HS-27A (cell line): ENCODE measurements at regions not wholly inside any gene's neighbourhood (a gene's known extent, or its start where the extent isn't known, plus 50 kb on each side); places are given as distances from the start of the nearest gene placed in this dataset.

Experiments used
- DNase-seq: peaks from one replicate; pipeline ENCODE4 v3.0.0-alpha.2; 2012; ENCODE audit warnings: low read depth, missing footprints

DNA sequence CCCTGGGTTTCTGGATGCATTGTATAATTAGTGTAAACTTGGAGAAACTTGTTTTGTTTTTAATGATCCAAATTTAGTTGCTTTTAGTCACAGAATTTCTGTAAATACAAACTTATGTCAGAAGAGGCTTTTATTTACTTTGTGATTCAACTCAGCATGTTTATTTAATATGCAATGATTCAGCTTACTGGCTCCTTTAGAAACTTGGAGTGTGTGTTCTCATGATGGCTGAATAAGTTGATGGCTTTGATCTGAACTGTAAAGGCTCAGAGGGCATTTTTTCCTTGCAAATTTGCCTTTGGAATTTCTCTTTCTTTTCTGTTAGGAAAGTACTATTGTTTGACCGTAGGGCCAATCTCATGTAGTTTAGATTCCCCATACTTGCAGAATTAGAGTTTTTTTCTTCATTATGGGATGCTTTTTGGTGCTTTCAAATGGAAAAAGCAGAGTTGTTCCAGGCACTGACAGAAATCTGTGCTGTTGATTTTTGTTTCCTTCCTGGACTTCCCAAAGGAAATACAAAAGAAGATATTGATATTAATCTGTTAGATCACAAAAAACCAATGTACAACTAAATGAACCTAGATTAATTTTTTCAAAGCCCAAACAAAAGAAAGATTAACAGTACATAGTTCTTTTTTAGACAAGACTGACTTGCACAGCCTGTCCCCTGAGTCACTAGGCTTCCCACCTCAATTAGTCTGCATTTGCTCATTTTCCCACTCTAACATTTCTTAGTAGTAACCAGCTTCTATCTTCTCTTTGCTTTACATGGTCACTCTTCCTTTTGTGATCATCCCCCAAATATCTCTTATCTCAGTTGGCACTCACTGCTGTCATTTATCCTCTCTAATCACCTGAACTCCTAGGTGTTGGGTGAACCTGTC lies 96.8 kb upstream of the AGR3 start:
- no peak for DNase-seq

DNA sequence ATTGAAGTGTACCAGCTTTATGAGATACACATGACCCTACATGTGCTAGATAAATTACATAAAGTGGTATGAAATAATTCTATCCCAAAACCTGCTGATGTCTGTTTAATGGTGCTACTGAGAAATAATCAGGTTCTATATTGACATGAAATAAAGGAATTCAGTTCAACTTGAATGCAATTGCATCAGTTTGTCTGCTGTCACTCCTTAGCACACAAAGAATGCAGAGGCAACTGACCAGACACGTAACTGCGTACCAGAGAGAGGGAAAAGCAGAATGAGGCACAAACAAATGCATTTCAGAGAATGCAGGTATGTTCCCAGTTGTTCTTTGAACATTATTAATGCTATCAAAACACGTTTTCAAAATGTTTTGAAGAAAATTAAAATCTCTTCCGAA lies 98.8 kb upstream of the AGR3 start:
- DNase-seq, result no peak

DNA sequence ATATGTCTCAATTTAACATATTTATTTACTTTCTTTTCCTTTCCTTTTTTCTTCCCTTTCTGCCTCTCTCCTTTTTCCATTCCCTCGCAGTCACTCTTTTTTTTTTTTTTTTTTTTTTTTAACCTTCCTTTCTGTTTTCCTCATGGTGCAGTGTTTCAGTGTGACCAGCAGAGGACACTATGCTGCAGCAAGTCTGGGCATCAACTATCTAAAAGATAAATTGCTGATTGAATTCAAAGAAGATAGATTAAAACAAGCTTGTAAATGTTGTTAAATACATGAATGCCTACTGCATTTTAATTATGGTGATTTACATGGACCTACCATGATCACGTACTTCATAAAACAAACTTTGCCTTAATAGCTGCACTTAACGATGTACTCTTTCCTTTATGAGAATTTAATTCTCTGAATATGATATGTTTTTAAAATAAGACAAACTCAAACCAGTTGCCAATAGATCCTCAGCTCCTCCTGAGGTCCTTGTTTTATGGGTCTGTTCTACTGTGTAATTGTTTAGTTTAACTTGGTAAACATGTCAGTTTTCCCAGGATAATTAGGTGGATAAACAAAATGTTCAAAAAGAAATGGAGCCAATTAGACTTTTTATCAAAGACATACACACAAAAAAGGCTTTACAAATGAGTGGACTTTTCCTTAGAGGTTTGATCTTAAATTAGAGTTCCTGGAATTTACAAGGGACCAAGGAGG lies 101.0 kb upstream of the AGR3 start:
- DNase-seq, result no peak

DNA sequence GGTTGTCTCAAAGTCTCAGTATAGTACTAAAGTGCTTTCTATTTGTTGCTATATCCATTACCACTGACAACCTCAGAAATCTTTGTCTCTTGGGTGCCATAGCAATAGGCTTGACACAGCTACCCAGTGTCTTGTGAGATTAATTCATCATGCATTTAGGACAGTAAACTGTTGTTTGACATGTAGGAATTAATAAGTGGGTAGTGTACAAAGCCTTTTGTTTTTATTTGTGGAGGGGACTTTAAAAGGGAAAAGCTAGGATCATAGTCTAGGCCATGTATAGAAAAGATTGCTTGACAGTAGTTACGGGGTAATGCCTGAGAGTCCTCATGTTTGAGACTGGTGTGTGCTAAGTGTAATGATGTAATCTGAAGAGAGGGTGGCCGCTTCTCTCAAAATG lies 102.6 kb upstream of the AGR3 start:
- DNase-seq, result no peak

DNA sequence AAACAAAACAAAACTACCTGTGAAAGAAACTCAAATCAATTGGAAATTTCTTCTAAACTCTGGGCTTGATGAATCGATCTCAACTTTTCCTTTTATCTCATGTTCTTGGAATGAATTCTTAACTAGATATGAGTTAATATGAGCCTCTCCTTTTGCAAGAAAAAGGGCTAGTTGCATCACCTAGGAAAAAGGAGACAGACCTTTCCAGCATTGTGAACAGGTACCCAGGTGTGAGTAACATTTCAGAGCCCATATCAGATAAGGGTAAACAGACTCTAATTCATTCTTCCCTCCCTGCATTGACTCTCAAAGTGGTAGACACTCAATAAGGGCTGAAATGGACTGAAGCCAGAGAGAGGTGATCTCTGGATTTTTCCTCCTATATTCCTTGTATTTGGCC lies 103.8 kb upstream of the AGR3 start:
- DNase-seq, result no peak

DNA sequence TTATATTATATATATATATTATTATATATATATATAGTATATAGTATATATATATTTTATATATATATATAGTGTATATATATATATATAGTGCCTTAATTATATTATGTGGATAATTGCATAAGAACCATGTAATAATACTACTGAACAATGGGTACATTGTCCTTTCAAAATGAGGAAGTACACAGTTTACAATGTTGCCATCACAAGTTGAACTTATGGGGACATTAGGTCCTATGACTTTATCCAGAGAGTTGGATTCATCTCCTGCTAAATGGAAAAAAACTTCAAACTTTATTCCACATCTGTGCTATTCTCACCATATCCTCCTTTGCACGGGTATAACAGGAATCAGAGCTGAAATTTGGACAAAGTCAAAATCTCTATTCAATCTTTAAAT lies 105.0 kb upstream of the AGR3 start:
- DNase-seq, result no peak

DNA sequence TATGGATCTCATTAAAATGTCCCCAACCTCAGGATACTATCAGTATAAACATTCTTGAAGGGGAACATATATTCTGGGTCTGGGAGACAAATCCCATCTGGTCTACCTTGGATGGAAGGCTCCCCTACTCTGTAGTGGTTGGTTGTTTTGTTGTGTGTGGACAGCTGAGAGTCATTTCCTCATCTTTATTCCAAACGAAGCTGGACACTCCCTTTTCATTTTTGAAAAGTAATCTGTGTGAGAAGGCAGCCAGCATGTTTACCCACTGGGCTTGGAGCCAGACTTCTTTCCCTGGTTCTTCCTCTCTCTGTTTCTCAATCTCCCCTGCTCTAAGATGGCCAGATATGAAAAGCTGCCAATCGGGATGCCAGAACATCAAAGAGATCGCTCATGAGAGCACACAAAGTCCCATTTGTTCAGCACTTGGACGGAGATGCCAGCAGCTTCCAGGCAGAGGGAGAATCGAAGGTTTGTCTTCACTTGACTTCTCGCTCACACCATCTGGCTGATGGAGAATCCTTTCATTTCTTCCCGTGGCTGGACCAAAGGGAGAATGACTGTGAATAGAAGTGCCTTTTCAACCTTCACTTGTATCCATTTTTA lies 108.1 kb upstream of the AGR3 start:
- DNase-seq, result peak; percentile 47

DNA sequence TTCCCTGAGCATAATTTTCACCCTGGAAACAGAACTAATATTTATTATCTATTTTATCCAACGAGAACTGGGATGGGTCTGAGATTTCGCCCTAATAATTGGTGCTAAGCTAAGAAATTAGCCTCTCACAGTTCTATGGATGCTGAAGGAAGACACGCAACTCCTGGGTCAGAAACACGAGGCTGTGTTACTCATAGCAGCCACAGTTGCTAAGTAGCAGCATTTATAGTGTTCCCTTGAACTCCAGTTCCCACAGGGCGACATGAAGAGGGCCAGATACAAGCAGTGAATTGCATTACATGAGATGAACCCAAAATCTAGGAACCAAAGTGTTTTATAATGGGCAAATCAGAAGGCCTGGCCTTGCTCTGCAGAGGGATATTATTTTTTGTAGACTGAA lies 109.8 kb upstream of the AGR3 start:
- no peak for DNase-seq

DNA sequence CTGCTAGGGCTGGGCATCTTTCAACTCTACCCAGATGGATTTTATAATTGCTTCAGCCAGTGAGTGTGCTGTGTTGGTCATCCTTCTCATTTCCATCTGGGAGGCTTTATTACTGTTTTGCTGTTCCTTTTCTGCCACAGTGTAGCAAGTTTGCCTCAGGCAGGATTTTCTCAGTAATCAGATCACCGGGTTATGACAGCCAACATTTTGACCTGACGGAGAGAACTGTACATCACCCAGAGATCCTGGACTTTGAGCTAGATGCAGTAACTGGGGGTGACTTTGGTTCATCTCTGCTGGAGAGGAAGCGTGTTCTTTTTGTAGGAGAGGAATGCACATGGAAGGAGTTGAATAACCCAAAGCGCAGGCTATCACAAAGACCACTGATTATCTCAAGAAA lies 111.8 kb upstream of the AGR3 start:
- no peak for DNase-seq

DNA sequence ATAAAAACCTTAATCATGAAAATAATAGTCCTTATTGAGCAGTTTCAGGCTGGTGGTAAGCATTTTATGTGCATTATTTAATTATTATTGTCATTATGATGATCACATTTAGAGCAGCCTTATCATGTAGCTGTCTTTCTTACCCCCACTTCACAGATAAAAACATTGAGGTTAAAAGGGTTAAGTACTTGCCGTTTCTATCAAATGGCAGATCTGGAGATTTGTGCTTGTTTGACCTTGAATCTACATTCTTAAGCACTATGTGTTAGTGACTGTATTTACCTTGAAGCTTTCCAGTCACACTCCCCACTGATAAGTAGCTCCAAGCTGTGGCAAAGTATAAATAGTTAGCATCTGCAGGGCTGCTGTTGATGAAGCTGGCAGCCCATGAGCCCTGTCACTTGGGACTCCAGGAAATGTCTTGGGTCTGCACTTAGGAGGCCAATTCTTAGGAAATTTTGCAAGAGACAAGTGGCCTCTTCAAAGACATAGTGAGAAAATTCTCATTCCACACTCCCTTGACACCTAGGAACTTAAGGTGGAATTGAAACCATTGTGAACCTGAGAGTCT lies 116.8 kb upstream of the AGR3 start:
- no peak for DNase-seq

DNA sequence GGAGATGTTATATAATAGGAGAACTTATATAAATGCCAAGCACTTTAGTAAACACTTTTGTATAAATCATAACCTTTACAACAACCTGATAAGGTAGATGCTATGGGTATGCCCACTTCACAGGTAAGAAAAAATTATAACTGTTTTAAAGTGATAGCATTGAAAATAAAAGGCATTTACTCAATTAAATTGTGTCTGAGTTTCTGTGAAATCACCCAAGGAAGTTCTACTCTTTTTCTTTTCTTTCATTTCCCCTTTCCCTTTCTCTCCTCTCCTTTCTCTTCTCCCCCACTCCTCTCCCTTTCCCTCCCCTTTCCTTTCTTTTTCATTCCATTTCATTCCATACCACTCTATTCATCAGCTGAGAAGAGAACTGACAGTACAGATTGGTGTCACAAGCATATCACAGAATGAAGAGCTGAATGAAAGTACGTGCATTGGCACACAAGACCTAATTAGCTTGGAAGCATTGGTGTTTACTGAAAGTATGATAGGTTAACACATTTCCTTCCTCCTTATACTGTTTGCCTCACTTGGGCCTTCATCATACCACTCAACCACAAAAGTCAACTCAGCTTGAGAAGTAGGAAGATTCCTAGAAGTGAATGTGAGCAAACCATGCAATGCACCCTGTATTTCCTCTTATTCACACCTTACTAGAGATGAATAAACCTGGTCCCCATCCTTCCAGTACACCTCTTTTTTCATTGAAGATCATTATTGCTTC lies 117.9 kb upstream of the AGR3 start:
- DNase-seq, result no peak

DNA sequence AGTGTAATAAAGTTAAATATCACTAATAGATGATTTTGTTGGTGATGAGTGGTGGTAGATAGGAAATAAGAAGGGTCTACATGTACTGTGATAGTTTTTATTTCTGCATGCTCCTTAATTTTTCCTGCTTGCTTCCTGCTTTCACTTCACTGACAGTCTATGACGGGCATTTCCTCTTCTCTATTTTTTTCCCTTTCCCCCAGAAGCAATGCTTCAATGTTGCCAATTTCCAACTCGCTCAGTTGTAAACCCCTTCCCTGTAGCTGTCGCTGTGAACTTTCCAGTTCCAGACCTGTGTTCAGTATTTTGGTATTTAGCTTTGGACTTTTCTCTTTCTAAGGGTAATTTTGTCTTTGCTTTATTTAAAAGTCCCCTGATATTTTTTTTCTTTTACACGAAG lies 123.5 kb upstream of the AGR3 start:
- no peak for DNase-seq

DNA sequence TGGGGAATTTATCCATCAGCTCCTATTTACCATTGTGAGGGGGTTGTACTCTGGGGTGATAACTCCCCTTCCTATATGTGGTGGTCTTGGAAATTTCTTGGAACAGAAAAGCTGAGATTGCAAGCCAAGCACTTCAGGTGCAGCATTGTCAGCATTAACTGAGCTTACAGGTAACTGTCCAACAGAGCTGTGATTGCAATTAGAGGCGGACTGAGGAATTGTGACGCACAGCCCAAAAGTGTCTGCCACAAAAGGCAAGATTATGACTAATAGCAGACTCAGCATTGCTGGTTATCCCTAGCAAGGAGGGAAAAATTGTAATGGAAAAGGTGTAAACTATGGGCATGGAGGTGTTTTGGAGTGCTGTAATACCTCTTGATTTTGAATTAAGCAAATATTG lies 126.1 kb upstream of the AGR3 start:
- no peak for DNase-seq

DNA sequence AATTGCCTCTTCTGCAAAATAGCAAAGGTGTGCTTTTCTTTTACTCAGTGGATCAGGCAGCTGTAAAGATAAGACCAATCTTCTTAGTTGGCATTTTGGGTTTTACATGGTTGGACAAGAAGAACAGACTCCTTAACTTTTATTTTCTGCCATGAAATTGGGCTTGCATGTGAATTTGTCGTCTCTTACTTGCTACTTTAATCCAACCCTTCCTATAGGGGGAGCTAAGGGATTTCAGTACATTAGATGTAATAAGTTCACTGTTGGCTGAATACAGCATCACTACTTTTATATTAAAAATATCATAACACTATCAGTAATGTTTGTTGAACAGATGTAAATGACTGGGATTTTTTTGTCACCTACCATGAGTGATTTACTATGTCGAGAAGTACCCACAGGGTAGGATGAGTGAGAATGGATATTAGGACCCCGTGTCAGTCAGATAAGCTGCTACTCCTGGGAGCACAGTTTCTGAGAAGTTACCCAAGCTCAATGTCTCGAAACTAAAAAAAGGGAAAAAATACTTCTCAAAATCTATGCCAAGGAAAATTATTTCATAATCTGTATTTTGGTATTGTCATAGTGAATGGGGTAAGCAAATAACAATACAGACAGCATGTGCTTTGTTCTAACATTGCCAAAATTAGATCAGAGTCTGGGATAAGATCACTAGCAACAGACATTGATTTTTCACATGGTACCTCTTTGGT lies 127.4 kb upstream of the AGR3 start:
- no peak for DNase-seq

DNA sequence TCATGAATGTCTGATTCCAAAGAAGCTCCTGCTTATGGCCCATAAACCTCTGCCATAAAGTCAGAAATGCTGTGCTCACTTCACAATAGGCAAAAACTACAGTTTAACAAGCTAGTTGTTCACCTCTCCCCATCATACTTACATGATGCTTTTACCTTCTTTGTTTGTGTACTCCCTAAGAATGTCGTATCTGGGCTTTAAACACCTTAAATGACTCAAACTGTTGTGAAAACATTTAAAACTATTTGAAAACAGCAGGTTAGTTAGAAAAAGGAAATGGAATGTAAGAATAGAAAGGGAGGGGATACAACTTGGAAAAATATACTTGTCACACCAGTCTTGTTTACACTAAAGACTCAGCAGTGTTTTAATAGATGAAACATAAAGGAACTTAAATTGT lies 128.2 kb upstream of the AGR3 start:
- DNase-seq, result no peak

DNA sequence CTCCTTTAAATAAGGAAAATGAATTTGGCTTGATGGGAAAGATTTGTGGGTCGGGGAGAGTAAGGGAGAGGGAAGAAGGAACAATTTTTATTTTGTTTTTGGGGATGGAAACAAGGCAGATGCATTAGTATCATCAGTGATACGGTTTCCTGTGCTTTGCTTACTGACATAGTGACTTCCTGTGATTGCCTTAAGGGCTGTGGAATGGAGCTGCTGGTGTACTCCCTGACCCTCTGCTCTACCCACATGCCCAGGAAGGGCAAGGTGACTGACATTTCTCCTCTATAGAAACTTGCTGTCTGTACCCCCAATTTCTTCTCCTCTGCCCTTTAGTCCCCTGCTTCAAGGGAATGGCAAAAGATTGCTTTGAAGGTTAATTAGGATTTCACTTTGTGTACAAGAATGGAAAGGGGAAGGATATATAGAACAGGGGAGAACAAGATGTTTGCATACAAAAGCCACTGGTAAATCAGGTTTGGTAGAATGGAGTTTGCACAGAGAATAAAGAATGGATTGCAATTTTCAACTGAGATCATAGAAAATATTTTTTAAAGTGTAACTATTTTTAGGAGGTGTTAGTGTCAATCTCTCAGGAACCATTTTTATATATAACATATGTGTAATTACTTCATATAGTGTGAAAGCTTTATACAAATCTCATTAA lies 129.0 kb upstream of the AGR3 start:
- no peak for DNase-seq

DNA sequence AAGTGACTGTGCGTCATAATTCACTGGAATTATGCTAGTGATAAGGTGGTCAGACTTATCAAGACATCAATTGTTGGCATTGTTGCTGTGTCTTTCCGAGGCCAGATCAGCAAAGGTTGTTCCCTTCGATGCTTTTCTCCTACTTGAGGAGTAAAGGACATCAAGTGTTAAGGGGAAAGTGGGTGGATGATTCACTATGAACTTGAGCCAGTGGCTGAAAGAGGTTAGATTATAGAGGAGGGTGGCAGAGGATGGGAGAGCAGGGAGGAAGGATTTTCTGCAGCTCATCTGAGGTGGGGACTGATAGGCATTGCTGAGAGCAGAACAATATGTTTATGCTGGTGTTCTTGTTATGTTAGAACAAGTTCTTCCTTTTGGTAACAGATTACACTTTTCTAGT lies 131.4 kb upstream of the AGR3 start:
- no peak for DNase-seq

DNA sequence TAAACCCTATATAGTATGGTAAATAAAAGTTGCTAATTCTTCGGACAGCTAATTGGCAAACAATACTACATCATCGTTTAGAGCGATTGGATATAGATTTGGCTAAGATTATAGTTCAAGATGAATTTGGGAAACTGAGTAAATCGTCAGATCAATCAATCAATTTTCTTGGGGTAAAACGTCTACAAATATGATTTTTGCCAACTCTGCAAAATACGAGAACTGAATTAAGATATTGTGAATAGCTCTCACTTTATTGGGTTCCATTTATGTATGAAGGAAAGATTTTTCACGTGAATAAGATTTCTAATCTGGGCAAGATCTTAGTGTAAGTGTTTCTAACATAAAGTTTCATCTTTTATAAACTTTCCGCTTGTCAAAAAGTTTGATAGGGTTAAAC lies 132.9 kb upstream of the AGR3 start:
- no peak for DNase-seq

DNA sequence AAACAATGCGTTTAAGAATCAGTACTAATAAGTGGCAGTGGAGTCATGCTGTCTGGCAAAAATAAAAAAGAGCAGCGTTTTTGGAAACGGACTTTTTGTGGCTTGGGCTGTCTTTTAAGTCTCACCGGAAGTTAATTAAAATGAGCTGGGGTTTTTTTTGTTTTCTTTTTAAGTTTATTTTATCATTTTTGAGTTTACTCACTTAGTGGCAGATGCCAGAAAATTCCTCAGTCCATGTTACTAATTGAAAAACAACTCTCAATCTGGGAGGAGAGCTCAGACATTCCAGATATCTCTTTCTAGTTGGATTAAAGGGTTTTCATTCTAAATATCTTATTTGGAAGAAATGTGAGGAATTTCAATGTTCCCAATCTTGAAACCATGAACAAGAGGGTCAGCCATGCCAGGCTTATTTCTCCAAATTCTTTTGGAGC lies 133.8 kb upstream of the AGR3 start:
- DNase-seq, result peak; percentile 63

DNA sequence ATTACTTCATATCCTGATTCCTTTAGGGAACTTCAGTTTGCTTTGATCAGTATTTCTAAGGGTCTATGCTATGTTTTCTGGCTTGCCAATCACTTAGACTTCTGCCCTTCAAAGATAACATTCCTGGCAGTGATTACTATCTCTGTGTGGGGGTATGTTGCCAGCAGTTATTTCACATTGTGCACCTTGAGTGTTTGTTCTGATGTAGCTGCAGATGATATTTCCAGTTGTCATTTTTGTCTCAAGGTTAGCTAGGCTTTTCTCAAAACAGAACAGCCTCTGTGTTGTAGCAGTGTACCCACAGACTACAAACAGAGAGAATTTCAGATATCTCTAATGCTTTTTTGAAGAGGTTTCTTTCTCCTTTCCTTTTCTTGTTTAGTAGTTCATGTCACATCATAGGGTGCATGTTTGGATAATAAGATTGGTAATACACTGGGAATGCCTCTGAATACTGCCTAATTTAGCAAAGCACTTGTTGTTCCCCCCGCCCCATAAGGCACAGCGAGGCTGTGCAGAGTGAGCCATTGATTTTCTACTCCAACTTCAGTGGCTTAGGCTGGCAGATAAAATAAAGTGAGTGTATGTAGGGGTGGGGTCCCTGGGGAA lies 134.7 kb upstream of the AGR3 start:
- no peak for DNase-seq

DNA sequence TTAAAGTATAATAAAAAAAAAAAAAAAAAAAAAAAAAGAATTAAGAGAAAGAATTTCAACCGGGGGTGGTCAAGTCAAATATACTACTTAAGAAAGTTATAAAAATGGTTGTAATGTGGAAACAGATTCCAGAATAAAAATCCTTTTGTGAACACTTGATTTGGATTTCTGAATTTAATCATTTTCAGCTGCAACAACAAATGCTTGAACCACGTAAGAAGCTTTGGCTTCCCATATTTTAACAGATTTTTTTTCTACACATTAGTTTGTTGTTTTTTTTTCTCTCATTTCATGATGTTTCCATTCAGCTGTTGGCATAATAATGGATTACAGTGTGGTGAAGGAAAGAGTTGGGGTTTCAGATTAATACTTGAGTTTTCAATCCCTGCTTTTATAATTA lies 137.3 kb upstream of the AGR3 start:
- no peak for DNase-seq
